CD4-positive, alpha-beta T cell treated with Interleukin-12 subunit alpha and Interleukin-12 subunit beta, for 1 hour (primary cell): ENCODE measurements at regions not wholly inside any gene's neighbourhood (a gene's known extent, or its start where the extent isn't known, plus 50 kb on each side); places are given as distances from the start of the nearest gene placed in this dataset.
A peak's percentile ranks its signal among the peaks of the same experiment; 100 is the strongest.
"Not testable (repeated sequence)": the region's sequence is repeated elsewhere in the genome, so short reads cannot be mapped to it uniquely, and the experiment has no call there.

ENCODE experiments used
- DNase-seq: peaks from one replicate; pipeline ENCODE4 v3.0.0-alpha.2; 2020

DNA sequence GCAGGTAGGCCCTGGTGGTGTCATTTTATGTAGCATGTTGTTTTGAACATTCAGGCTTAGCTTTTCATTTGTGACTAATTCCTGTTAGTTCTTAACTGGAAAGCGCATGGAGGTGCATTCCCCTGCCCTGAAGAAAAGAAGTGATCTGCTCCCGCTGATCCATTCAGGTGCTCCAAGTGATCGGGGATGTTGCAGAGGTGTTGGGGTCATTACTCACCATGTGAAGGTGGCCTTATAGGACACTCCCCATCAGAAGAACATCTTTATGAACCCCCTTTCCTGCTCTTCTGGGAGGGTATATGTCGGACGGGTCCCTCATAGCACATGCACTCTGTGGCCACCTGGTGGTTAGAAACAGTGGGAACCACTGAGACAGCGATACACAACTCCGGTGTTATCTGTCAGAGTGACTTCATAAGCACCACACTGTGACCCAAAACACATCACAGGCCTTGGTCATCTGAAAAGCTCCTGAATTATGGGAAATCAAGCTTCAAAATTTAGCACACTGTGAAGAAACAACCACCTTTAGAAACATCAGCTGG lies 172.5 kb upstream of the NOTCH2NLA start:
- peak; percentile 55 for DNase-seq

DNA sequence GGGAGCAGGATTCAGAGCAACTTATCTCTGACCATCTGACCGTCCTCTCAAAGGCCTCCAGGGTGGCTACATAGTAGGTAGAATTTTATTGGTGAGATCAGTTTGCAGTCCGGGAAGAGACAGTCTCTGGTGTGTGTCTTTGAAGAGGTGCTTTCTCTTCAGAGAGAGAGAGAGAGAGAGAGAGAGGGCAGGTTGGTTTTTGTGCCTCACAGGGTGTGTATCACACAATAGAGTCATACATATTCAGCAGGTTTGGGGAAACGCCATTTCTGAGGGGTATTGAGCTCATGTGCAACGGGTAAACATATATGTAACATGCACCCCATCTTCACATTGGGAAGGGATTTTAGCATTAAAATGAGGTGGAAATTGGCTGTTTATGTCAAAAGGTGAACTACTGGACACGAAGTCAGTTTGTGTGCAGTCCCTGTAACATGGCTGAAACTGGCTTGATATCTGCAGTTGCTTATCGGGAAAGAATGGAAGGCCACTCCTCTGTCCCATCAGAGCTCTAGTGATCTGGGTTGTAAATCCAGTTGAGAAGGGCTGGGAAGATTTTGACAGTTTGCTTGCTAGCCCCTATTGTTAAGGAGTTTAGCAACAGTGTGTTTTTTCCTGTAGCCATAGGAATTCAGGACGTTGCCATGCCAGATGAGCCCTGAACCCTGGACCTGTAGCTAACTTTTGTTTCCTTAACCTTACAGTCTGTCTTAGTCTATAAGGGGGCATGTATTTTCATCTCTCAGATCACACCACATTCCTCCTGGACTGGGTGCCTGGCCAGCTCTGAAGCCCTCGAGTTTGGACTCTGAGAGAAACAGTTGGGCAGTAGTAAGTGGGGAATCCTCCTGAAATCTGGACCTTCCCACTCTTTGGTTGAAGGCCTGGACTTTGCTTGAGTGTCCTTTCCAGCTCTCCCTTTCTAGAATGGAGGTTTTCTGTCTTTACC lies 171.6 kb upstream of the NOTCH2NLA start:
- DNase-seq, result peak; percentile 38

DNA sequence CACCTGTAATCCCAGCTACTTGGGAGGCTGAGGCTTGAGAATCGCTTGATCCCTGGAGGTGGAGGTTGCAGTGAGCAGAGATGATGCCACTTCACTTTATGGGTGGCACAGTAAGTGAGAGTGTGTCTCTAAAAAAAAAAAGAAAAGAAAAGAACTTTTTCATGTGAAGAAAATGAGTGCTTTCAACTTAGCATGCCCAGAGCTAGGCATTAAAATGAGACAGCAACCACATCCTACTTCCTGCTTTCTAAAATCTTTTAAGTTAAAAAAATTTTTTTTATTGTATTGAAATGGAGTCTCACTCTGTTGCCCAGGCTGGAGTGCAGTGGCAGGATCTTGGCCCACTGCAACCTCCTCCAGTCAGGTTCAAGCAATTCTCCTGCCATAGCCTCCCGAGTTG lies 170.4 kb upstream of the NOTCH2NLA start:
- DNase-seq, result not testable (repeated sequence)

DNA sequence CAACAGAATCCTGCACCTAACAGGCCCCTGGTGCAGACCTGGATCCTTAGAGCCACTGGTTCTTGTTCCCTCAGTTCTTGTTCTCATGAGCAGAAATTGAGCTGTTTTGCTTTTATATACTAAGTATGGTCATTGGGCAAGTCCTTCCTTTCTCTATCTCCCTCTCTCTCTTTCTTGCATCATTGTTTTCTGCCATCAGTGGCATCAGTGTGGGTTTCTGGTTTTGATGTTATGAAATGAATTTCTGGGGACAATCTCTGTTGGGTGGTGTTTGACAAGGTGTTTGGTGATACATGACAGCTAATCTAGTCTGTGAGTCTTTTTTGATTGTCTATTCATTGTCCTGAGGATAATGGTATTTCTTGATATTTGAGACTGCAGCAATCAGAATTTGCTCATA lies 168.0 kb upstream of the NOTCH2NLA start:
- DNase-seq, result not testable (repeated sequence)

DNA sequence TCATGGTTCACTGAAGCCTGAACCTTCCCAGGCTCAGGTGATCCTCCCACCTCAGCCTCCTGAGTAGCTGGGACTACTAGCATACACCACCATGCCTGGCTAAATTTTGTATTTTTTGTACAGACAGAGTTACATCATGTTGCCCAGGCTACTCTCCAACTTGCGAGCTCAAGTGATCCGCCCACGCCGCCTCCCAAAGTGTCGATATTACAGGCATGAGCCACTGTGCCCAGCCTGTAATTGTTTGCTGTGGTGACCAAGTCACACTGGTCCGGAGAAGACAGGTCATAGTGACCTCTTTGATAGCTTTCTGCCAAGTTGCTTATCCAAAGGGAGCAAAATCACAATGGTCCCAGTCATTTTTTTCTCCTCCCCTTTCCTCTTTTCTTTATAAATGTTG lies 167.4 kb upstream of the NOTCH2NLA start:
- DNase-seq, result not testable (repeated sequence)

DNA sequence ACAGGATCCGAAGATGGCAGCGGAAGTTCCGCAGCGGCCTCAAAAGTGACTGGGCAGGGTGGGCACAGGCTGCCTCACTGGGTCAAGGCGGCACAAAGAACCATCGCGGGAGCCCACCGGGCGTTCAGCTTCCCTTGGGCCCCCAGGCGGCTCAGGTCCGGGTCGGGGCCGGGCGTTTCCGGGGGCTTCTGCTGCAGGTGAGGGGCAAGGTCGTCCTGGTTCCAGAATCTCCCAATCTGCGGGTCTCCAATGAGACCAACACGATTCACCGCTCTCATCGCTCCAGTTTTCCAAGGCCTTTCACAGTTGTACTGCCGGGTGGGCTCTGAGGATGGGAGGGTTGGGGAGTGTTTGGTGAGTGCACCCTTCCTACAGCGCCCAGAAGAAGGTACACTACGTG lies 165.0 kb upstream of the NOTCH2NLA start:
- not testable (repeated sequence) for DNase-seq

DNA sequence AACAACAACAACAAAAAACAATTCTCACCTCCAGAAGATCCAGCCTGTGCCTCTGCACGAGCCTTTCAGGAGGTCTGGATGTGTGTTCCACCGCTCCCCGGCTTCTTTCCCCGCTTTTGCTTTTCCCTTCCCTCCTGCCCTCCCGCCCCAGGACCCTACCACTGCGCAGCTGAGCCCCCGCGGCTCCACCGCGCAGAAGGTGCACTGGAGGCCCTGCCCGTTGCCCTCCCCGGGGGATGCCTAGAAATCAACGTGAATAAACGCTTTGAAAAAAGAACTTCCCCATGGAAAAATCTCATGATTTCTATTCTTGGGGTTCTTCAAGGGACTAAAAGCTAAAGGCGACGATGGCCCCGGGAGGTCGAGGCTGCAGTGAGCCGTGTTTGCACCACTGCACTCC lies 164.3 kb upstream of the NOTCH2NLA start:
- DNase-seq, result not testable (repeated sequence)

DNA sequence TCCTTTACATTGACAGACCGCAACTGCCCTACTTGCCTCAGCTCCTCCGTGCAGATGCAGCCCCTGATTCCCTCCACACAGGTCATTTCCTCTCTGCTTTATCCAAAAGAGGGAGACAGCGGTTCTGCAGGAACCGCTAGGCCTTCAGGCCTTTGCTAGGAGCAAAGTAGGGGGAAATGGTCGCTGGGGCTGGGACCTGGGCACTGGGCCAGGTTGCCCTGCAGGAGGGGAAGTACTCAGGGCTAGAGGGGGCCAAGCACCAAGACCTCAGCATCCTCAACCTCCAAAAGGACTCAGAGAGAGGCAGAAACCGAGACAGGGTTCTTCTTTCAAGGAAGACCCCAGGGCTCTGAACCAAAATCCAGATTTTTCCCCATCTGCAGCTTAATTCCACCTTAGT lies 160.4 kb upstream of the NOTCH2NLA start:
- DNase-seq, result not testable (repeated sequence)

DNA sequence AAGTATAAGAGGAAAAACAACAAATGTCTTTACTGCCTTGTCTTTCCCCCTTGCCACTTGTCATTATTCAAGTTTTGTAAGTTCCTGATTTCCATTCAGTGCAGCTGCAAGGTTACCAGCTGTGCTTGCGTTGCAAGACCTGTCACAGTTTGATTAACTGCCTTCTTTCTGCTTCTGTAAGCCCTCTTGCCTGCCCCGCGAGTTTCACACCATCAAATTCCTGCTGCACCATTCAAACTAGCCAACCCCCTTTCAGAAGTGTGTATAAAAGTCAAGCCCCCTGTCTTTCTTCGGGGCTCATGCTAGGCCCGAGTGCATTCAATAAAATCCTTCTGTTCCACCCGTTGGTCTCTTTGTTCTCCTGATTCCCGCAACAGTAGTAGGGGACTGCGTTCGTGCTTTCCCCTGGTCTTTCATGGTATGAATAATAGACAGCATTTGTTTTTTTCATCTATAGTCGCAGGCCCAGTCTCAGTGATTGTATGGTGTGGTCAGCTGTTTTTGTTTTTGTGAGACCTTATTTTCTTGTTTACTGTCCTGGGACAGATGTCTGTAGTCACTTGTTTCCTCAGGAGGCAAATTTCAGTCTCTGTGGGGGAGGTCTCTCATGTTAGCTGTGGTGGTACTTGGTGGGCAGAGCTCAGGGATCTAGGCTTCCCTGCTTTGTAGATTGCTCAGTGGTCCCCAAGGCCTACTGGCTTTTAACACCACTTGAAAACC lies 159.1 kb upstream of the NOTCH2NLA start:
- DNase-seq, result not testable (repeated sequence)

DNA sequence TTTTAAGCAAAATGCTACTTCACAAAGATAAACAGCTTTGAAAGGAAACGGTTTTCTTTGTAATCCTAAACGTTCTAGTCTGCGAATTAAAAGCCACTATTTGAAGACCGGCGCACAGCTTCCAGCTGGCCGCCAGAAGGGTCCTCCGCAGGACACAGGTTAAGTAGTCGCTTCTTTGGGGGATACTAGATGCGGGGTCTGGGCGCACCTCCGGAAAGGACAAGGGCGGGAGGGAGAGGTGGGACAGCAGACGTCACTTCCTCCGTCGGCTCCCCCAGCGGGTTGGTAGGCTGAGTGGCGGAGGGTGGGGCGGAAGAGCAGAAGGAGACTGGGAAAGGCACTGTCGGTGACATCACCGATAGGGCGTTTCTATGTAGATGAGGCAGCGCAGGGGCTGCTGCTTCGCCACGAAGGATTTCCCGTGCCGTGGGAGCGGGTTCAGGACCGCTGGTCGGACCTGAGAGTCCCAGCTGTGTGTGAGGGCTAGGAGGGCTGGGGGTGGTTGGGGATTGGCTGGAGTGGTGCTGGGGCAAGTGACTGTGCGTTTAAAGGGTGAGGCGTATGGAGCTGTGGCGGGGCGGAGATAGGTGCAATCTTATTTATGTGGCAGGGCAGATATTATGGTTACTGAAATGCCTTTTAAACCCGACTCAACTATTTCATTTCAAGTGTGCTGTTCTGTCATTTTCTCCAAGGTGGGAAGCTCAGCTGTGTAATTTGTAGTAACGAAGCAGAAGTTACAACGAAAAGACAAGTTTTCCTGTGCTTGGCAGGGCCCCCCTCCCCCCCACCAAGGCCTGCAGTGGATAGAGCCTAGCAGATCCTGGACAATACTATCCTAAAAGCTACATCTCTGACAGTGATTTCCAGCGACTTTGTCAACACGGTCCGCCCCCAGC lies 158.3 kb upstream of the NOTCH2NLA start:
- peak; percentile 70 for DNase-seq

DNA sequence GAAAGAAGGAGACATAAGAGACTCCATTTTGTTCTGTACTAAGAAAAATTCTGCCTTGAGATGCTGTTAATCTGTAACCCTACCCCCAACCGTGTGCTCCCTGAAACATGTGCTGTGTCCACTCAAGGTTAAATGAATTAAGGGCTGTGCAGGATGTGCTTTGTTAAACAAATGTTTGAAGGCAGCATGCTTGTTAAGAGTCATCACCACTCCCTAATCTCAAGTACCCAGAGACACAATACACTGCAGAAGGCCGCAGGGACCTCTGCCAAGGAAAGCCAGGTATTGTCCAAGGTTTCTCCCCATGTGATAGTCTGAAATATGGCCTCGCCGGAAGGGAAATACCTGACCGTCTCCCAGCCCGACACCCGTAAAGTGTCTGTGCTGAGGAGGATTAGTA lies 152.4 kb upstream of the NOTCH2NLA start:
- DNase-seq, result not testable (repeated sequence)

DNA sequence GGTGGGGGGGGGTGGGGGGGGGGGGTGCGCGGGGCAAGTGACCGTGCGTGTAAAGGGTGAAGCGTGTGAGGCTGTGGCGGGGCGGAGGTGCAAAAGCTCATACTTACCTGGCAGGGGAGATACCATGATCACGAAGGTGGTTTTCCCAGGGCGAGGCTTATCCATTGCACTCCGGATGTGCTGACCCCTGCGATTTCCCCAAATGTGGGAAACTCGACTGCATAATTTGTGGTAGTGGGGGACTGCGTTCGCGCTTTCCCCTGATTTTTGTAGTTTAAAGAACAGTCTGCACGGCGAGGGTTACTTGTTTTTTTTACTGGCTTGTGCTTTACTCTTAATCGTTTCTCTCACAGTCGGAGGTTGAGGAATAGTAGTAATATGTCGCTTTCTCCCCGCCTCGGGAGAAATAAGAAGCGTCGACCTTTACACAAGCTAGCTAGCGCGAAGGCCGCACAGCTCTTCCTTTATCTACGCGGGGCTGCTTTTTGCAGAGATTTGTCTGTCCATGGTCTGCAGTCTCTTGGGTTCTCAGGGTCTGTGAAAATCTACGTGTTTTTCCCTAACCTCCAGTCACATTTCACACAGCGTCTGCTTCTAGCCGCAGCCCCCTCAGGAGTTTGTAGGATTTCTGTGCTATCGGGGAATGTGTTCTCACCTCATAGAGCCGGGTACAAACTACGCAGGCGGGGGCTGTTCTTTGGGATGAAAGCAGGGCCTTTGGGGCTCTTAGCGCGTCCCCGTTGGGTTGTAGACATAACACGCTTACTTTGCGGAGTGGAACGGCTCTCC lies 148.1 kb upstream of the NOTCH2NLA start:
- DNase-seq, result peak; percentile 89

DNA sequence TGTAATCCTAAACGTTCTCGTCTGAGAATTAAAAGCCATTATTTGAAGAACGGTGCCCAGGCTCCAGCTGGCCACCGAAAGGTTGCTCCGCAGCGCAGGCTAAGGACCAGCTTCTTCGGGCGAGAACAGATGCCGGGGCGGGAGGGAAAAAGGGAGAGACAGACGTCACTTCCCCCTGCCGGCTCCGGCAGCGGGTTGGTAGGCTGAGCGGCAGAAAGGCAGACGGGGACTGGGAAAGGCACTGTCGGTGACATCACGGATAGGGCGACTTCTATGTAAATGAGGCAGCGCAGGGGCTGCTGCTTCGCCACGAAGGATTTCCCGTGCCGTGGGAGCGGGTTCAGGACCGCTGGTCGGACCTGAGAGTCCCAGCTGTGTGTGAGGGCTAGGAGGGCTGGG lies 147.5 kb upstream of the NOTCH2NLA start:
- DNase-seq, result peak; percentile 90

DNA sequence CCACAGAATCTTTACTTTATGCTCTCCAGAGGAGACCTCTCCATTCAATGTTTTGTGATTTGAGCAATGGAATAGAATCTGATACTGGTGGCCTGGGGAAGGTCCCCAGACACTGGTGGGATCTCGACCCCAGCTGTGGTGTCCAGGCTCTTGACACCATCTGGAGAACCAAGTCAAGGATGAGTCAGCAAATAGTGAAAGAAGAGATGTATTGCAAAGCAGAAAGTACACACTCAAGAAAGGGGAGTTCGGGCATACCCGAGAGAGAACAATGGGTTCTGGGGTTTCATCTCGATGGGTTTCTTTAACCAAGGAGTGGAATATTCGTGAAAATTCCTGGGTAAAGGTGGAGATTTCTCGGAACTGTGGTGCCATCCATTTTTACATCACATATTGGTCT lies 146.3 kb upstream of the NOTCH2NLA start:
- not testable (repeated sequence) for DNase-seq

DNA sequence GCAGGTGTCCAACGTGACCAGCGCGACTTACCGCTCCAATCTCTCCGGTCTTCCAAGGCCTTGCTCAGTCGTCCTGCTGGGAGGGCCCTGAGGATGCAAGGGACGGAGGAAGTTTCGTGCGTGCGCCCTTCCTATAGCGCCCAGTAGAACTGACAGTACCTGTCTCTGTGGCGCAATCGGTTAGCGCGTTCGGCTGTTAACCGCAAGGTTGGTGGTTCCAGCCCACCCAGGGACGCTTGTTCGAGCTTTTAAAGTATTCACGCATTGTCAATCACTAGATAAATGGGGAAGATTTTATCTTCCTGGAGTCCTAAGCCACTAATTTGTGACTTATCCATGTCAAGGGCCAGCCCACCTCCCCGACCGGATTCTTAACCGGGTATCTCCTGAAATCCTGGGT lies 141.1 kb upstream of the NOTCH2NLA start:
- peak; percentile 72 for DNase-seq

DNA sequence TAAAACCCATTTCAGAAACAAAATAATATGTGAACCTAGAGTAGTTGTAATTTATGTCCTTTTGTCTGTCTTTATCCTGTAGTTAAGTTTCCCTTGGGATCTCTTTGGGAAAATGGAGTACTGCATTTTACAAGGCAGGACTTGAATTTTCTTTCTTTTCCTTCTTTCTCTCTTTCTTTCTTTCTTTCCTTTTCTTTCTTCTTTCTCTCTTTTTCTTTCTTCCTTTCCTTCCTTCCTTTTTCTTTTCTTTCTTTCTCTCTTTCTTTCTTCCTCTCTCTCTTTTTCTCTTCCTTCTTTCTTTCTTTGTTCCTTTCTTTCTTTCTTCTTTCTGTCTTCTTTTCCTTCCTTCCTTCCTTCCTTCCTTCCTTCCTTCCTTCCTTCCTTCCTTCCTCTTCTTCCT lies 126.6 kb upstream of the NOTCH2NLA start:
- not testable (repeated sequence) for DNase-seq

DNA sequence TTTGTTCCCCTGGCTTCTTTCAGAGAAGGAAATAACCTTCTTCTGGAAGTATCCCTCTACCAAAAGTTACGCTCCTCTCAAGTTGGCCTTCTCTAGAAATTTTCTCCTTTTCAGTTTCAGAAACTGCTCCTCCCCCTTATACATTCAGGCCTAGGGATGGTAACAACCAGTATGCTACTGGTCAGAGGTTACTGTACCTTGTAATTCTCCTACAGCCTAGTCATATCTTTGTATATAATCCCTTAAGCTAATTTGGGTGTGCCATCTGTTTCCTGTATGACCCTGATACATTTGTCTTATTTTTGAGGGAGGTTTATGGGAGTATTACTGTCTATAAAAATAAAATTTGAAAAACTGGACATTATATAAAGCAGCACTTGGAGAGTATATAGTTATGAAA lies 98.0 kb upstream of the NOTCH2NLA start:
- not testable (repeated sequence) for DNase-seq

DNA sequence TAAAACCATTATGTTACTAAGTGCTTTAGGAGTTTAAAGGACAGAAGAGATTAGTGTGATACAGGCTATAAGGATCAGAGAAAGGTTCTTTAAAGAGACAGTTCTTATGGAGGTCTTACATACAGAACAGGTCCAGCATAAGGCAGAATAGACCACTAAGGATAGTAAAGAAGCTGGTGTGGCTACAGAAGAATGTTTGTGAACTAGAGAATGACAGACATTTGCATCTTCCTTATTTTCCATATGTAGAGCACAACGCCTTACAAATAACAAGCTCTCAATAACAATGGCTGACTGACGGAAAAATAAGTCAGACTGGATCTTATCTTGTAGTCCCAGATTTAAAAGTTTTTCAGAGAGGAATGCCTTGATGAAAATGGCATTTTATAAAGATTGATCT lies 95.6 kb upstream of the NOTCH2NLA start:
- not testable (repeated sequence) for DNase-seq

DNA sequence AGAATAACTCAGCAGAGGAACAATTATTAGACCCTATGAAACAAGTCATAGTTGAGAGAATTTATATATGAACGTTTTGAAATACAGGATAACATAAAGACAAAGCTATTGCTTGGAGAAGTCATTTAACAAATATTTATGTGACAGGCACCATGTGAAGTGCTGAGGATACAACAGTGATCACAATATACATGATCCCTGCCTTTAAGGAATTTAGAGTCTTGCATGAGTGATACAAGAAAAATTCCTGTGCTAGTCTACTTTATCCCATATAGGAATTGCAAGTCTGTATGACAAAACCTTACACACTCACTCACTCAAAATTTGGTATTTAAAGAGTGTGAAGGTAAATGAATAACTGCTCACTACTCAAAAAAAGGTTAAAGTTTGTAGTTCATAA lies 94.5 kb upstream of the NOTCH2NLA start:
- not testable (repeated sequence) for DNase-seq

DNA sequence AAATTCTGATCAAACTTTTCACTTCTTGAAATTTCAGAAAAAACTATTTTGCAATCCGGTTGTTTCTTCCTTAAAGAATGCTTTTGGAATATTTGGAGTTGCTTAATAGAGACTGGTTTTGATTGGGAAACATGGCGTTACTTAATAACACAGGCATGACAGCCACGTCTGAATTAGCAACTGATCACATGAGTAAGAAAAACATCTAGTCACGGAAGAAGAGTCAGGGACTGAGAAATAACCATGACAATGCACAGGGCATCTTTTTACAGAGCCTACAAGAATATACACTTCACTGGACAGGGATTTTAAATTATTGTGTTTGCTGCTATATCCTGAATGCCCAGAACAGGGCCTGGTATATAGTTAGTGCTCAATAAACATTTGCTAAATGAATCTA lies 94.1 kb upstream of the NOTCH2NLA start:
- DNase-seq, result not testable (repeated sequence)

DNA sequence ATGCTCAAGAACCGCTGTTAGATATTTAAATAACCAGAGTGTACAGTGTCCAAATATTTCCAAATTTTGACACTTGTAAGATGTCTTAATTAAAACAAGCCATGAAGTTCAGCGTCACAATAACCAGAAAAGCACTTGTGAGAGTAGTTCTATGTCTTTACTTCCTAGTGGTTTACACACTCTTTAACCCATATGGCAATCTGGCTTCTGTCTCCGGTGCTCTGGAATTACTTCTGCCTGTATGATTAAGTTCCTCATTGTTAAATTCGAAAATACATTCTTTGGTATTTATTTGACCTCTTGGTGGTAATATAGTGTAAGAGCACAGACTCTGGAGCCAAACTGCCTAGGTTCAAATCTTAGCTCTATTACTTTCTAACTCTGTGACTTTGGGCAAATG lies 89.9 kb upstream of the NOTCH2NLA start:
- DNase-seq, result not testable (repeated sequence)

DNA sequence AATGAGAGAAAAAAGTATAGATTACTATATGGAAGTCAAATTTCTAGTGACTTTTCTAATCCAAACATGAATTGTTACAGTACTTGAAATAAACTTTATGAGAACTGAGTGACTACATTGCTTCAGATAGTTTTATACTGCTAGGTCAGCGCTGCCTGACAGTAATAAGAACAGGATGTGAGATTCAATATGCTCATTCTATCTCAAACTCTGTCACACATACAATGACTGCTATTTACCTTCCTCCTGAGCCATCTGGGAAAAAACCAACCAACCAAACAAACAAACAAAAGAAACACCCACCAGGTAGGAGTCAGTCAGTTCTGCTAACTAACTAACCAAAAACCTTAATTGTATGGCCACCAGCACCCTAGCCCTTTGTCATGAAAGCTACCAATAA lies 89.0 kb upstream of the NOTCH2NLA start:
- DNase-seq, result not testable (repeated sequence)
